ENCODE measurements at regions not wholly inside any gene's neighbourhood (a gene's known extent, or its start where the extent isn't known, plus 50 kb on each side); places are given as distances from the start of the nearest gene placed in this dataset.

DNA sequence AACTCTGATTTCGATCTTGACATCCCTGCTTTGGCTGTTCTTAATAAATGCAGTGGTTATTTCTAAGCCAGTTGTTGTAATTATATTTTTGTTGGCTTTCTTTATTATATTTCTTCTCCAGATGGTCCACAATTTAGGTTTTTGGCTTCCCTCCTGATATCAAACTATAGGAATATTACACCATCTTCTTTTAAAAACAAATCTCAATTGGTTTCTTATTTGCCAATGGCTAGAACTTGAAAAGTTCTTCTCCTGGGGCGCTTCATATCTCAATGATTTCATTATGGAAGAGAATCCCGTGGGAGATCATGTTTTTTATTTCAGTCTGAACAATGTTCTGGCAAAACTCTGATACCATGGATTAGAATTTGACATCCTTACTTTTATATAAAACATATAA is 292.3 kb downstream of the FLRT2 start:
- TF ChIP-seq, protein P1, sequence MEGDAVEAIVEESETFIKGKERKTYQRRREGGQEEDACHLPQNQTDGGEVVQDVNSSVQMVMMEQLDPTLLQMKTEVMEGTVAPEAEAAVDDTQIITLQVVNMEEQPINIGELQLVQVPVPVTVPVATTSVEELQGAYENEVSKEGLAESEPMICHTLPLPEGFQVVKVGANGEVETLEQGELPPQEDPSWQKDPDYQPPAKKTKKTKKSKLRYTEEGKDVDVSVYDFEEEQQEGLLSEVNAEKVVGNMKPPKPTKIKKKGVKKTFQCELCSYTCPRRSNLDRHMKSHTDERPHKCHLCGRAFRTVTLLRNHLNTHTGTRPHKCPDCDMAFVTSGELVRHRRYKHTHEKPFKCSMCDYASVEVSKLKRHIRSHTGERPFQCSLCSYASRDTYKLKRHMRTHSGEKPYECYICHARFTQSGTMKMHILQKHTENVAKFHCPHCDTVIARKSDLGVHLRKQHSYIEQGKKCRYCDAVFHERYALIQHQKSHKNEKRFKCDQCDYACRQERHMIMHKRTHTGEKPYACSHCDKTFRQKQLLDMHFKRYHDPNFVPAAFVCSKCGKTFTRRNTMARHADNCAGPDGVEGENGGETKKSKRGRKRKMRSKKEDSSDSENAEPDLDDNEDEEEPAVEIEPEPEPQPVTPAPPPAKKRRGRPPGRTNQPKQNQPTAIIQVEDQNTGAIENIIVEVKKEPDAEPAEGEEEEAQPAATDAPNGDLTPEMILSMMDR (conservative IDR thresholded peaks at IDR 0.05; ENCODE audit: low read depth, low read length) = no peak
- TF ChIP-seq POLR2A (IDR thresholded peaks at IDR 0.05; ENCODE audit: low read depth, low read length) = no peak
- no peak for TF ChIP-seq RCOR1 (IDR thresholded peaks at IDR 0.05; ENCODE audit: insufficient replicate concordance, low read length)
- no peak for TF ChIP-seq MAFK (IDR thresholded peaks at IDR 0.05; ENCODE audit: low read depth, low read length)
- TF ChIP-seq, protein P2, sequence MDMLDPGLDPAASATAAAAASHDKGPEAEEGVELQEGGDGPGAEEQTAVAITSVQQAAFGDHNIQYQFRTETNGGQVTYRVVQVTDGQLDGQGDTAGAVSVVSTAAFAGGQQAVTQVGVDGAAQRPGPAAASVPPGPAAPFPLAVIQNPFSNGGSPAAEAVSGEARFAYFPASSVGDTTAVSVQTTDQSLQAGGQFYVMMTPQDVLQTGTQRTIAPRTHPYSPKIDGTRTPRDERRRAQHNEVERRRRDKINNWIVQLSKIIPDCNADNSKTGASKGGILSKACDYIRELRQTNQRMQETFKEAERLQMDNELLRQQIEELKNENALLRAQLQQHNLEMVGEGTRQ (IDR thresholded peaks at IDR 0.05; ENCODE audit: low read depth, low read length) = no peak
- TF ChIP-seq RAD21 (IDR thresholded peaks at IDR 0.05; ENCODE audit: low read length) = no peak

All from IMR-90 (cell line).